Skeletal muscle tissue (tissue), 3 donors: ENCODE measurements at regions not wholly inside any gene's neighbourhood (a gene's known extent, or its start where the extent isn't known, plus 50 kb on each side); places are given as distances from the start of the nearest gene placed in this dataset.

ENCODE experiments used
- H3K27ac ChIP-seq: one replicate; pipeline ENCODE4 v1.7.0; 2013; ENCODE audit warnings: mild to moderate bottlenecking, low read depth, low read length, inconsistent platforms
- H3K27me3 ChIP-seq, 3 donors: one replicate each; pipeline ENCODE4 v1.7.0; 2013; ENCODE audit warnings: low read length in 3 of 3; ENCODE audit not compliant: control insufficient read depth in 3 of 3, insufficient read depth in 3 of 3
- H3K36me3 ChIP-seq, 3 donors: one replicate each; pipeline ENCODE4 v1.7.0; 2013; ENCODE audit warnings: low read length in 3 of 3; ENCODE audit not compliant: control insufficient read depth in 3 of 3, insufficient read depth in 3 of 3
- H3K4me1 ChIP-seq, 3 donors: one replicate each; pipeline ENCODE4 v1.7.0; 2013; ENCODE audit warnings: low read length in 3 of 3, mild to moderate bottlenecking in 3 of 3; ENCODE audit not compliant: control insufficient read depth in 3 of 3, insufficient read depth in 3 of 3
- H3K4me3 ChIP-seq, 3 donors: one replicate each; pipeline ENCODE4 v1.7.0; 2013; ENCODE audit warnings: low read length in 3 of 3
- H3K9ac ChIP-seq, 3 donors: one replicate each; pipeline ENCODE4 v1.7.0; 2013; ENCODE audit warnings: low read length in 3 of 3, mild to moderate bottlenecking in 3 of 3, moderate library complexity in 2 of 3, low read depth in 1 of 3
- H3K9me3 ChIP-seq, 3 donors: one replicate each; pipeline ENCODE4 v1.7.0; 2013; ENCODE audit warnings: low read length in 3 of 3; ENCODE audit not compliant: control insufficient read depth in 3 of 3
- donor health status: Osteomylitis.

DNA sequence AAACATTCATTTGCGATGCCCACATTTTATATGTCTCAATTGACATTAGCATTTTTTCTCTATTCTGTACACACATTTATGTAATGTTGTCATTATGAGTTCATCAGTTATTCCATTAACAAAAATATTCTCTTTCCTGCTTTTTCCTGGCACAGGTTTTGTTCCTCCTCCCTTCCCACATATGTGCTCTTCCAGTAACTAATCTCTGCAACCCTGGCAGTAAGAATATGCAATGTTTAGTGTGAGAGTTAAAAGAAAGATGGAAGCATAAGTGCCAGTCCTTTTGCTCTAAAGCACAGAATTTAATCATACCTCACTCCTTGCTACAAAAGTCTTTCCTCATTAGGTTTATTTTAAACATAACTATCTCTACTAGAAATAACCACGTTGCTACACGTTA is 155.8 kb upstream of the ERBB4 start:
- H3K36me3 ChIP-seq: no peaks in the 10 kb centered on the region
- H3K4me3 ChIP-seq: no peak overlapping the region
- no peaks in the 10 kb centered on the region for H3K9me3 ChIP-seq
- H3K27me3 ChIP-seq: no peaks in the 10 kb centered on the region
- no peaks in the 10 kb centered on the region for H3K4me1 ChIP-seq
- H3K9ac ChIP-seq: no peak overlapping the region
- H3K27ac ChIP-seq: no peak overlapping the region

DNA sequence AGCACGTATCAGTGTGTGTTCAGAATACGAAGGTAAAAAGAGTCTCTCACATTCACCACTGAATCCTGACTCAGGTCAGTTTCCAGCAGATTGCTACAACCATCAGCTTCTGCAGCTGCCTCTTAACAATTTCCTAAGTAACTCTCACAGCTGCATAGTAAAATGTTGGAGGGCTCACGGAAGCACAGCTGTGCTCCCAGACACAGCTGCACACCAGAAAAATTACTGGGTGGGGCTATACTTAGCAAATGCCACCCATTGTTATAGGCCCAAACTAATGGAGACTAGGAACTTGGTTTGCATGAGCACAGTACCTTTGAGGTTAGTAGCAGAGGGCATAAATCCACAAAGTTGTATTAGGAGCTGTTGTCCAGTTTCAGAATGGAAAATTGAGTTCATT is 153.9 kb upstream of the ERBB4 start:
- H3K9me3 ChIP-seq: no peaks in the 10 kb centered on the region
- no peaks in the 10 kb centered on the region for H3K4me1 ChIP-seq
- H3K27ac ChIP-seq: no peak overlapping the region
- no peak overlapping the region for H3K9ac ChIP-seq
- H3K27me3 ChIP-seq: no peaks in the 10 kb centered on the region
- no peak overlapping the region for H3K4me3 ChIP-seq
- no peaks in the 10 kb centered on the region for H3K36me3 ChIP-seq

DNA sequence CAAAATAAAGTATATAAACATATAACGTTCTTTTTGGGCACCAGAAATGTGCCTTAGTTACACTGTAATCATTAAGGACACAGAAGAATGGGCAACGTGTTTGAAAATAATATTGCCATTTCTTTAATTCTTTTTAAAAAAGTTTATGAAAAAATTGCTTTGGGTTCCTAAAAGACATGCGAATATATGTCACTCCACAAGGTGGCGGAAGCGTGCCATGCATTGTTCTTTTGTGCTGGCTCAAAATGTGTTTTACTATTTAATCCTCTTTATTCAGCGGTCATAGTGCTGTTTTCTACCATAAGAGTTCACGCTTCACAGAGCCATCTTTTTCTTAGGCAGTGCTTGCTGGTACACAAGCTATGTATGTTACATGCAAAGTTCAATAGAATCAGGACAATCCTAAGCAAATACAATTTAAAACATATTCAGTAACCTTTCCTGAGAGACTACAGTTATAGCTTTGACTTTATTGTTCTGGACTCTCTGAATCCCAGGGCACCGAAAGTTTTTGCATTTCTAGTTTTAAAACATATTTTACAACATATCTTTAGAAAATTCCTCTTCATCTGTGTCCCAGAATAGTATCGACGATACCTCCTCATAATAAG is 147.8 kb upstream of the ERBB4 start:
- H3K9me3 ChIP-seq: no peaks in the 10 kb centered on the region
- H3K4me3 ChIP-seq: peak overlapping the region in 1 of 3 donors; percentile 48
- H3K4me1 ChIP-seq: no peaks in the 10 kb centered on the region
- no peaks in the 10 kb centered on the region for H3K27me3 ChIP-seq
- H3K27ac ChIP-seq: no peak overlapping the region
- H3K9ac ChIP-seq: peak overlapping the region in 1 of 3 donors; percentile 33
- H3K36me3 ChIP-seq: no peaks in the 10 kb centered on the region

DNA sequence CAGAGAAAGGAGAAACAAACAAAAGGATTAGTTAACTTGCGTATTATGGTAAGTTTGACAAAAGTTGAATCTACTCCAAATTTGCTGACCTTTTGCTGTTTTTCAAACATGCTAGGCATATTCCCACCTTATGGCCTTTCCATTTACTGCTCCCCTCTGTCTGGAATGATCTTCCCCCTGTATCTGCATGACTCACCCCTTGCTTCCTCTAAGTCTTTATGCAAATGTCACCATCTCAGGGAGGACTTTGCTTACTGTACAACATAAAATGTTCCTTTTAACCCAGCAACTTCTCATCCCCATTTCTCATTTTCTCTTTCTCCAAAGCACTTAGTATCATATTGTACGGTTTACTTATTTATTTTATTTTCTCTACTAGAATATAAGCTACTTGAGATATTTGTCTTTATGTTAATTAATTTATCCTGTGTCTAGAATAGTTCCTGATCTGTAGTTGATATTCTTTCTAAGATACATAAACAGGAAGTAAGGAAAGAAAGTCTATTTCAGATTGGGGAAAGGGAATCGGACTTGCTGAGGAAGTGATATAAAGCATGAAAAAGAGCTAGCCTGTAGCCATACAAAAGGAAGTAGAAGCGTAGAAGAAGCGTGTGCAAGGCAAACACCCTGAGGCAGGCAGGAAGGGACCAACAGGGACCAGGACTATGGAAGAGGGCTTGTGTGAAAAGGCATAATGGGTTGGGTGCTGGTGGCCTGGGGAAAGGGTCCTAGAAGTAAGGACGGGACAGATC is 144.9 kb upstream of the ERBB4 start:
- no peaks in the 10 kb centered on the region for H3K4me1 ChIP-seq
- no peaks in the 10 kb centered on the region for H3K27me3 ChIP-seq
- no peak overlapping the region for H3K27ac ChIP-seq
- H3K4me3 ChIP-seq: no peak overlapping the region
- no peaks in the 10 kb centered on the region for H3K9me3 ChIP-seq
- no peak overlapping the region for H3K9ac ChIP-seq
- no peaks in the 10 kb centered on the region for H3K36me3 ChIP-seq

DNA sequence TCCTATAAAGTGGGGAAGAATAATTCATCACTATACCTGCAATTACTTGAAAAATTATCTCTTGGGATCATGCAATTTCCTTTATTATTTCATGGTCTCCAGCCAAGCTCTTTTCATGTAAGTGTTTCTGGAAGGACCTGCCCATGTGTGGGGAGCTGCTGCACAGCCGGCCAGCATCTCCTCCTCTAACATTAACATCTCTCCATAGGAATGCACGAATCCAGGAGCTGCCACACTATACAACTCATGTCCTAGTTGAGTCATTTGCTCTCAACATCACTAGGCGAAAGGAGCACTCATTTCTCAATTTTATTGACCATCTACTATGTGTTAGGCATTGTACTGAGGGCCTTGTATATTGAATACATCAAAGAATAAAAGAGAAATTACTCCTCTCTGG is 144.3 kb upstream of the ERBB4 start:
- Histone ChIP-seq H3K4me1 (no peaks in the 10 kb centered on the region), H3K9me3 (no peaks in the 10 kb centered on the region), H3K36me3 (no peaks in the 10 kb centered on the region), H3K27ac (no peak overlapping the region), H3K27me3 (no peaks in the 10 kb centered on the region), H3K4me3 (no peak overlapping the region), H3K9ac (no peak overlapping the region)

DNA sequence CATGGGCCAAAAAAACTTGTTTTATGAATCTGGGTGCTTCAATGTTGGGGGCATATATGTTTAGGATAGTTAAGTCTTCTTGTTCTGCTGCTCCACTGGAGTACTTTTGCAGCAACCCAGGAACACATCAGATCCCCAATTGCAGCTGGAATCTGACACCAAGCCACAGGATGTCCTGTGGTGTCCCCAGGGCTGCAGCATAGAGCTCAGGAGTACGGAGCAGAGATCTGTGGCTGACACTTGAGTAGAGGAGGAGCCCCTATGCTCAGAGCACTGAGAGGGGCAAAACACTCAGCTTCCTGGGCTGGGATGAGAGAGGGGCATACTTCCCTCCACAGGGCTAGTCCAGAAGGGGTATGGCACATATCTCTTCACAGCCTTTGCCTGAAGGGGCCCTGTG is 138.9 kb upstream of the ERBB4 start:
- Histone ChIP-seq H3K4me1 (no peaks in the 10 kb centered on the region), H3K27ac (no peak overlapping the region), H3K4me3 (no peak overlapping the region), H3K9ac (no peak overlapping the region), H3K27me3 (no peaks in the 10 kb centered on the region), H3K9me3 (no peaks in the 10 kb centered on the region), H3K36me3 (no peaks in the 10 kb centered on the region)

DNA sequence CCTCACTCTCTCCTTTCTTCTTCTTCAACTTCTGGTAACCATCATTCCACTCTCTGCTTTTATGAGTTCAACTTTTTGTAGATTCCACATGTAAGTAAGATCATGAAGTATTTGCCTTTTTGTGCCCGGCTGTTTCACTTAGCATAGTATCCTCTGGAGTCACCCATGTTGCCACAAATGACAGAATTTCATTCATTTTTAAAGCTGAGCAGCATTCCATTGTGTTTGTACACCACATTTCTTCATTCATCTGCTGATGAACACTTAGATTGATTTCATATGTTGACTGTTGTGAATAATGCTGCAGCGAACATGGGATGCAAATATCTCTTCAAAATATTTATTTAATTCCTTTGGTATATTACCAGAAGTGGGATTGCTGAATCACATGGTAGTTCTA is 133.6 kb upstream of the ERBB4 start:
- Histone ChIP-seq H3K27me3 (no peaks in the 10 kb centered on the region), H3K9me3 (no peaks in the 10 kb centered on the region), H3K4me1 (no peaks in the 10 kb centered on the region), H3K9ac (no peak overlapping the region), H3K4me3 (no peak overlapping the region), H3K27ac (no peak overlapping the region), H3K36me3 (no peaks in the 10 kb centered on the region)

DNA sequence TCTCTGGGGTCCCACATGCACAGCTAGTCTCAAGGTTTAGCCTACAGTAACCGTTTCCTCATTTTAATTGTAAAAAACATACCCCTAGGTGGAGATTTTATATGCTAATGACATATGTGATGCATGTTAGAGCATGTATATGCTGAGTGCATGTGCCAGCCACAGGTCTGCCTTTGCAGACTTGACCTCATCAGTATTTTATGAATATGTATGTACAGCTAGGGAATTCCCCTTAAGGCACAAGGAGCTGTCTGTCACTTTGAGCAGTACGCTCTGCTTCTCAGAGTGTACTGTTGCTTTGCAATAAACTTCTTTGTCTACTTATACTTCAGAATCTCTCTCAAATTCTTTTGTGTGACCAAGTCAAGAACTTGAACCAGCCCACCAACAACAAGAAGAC is 131.2 kb upstream of the ERBB4 start:
- Histone ChIP-seq H3K4me1 (no peaks in the 10 kb centered on the region), H3K27ac (no peak overlapping the region), H3K9me3 (no peaks in the 10 kb centered on the region), H3K9ac (no peak overlapping the region), H3K4me3 (no peak overlapping the region), H3K27me3 (no peaks in the 10 kb centered on the region), H3K36me3 (no peaks in the 10 kb centered on the region)

DNA sequence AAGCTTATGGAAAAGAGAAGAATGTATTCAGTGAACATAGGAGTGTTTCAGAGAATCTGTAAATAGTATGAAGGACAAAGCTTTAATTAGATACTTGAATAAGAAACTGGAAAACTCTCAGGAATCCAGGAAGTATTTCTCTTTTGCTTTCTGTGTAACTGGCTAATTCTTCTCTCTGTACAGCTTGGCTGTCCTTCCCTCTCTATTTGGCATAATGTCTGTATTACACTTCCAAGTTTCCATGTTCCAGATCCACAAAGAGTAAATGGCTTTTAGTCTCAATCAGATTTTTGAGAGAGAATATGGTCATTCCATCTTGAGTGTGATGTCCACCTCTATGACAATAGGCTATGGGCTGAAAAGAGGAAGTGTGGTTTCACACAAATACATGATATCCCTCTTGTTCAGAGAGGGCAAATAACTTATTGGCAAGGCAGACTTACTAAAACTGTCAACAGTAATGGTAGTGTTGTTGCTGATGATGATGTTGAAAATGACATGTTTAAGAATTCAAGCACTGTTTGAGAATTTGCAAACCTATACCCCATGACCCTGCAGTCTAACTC is 129.2 kb upstream of the ERBB4 start:
- H3K27ac ChIP-seq: no peak overlapping the region
- H3K9me3 ChIP-seq: no peaks in the 10 kb centered on the region
- no peaks in the 10 kb centered on the region for H3K27me3 ChIP-seq
- H3K4me1 ChIP-seq: no peaks in the 10 kb centered on the region
- no peak overlapping the region for H3K9ac ChIP-seq
- no peak overlapping the region for H3K4me3 ChIP-seq
- H3K36me3 ChIP-seq: no peaks in the 10 kb centered on the region

DNA sequence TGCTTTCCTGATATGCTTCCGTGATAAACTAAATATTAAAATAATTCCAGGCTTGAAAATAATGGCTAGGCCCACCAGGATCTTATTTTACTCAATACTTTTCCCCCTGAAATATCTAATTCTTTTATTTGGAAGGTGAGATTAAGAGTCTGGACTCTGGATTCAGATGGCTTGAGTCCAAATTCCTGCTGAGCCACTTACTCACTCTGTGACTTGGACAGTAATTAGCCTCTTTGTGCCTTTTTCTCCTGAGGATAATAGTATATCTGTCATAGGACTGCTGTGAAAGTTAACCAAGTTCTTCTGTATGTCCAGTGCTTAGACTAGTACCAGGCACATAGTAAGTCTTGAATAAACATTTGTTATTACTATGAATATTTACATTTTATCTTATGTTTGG is 127.3 kb upstream of the ERBB4 start:
- no peaks in the 10 kb centered on the region for H3K9me3 ChIP-seq
- no peak overlapping the region for H3K9ac ChIP-seq
- H3K4me1 ChIP-seq: no peaks in the 10 kb centered on the region
- H3K4me3 ChIP-seq: no peak overlapping the region
- H3K27ac ChIP-seq: no peak overlapping the region
- no peaks in the 10 kb centered on the region for H3K36me3 ChIP-seq
- H3K27me3 ChIP-seq: no peaks in the 10 kb centered on the region
